B cell (primary cell): ENCODE measurements at regions not wholly inside any gene's neighbourhood (a gene's known extent, or its start where the extent isn't known, plus 50 kb on each side); places are given as distances from the start of the nearest gene placed in this dataset.

Experiments
- ATAC-seq: fragments of 200-7000 bp; cut with Tn5 transposase; one replicate; pipeline ENCODE4 v1.10.0; 2021; ENCODE audit warnings: low read depth, mild to moderate bottlenecking, moderate number of reproducible peaks, moderate library complexity
- CTCF ChIA-PET: fragments of 350-600 bp; sonication (Branson Sonifier 250); formaldehyde crosslinking; loops from one replicate; lab custom pipeline; 2021; ENCODE audit warnings: antibody characterized with exemption, inconsistent platforms; lab: Charles Lee
- POLR2A ChIA-PET: fragments of 350-600 bp; sonication (Branson Sonifier 250); formaldehyde crosslinking; loops from one replicate; lab custom pipeline; 2021; ENCODE audit warnings: antibody characterized with exemption; lab: Charles Lee
- DNase-seq: peaks from one replicate; pipeline ENCODE4 v3.0.0; 2013
- H2AFZ ChIP-seq: 2 replicates; pipeline ENCODE4 v1.6.1; 2012; ENCODE audit warnings: mild to moderate bottlenecking, low read depth, low read length; ENCODE audit not compliant: insufficient read depth, poor library complexity, severe bottlenecking
- H3K27ac ChIP-seq, 2 donors: 1 replicate in 1 of 2; 2 replicates in 1 of 2; pipeline ENCODE4 v1.5.1; 2012 to 2013; ENCODE audit warnings: low read length in 2 of 2, mild to moderate bottlenecking in 2 of 2, moderate library complexity in 1 of 2
- H3K27me3 ChIP-seq, 4 experiments: fragments of 200-600 bp in 1 of 4; sonication (generic) in 1 of 4; replicated peaks in 1 of 4; 1 replicate in 2 of 4; 2 replicates in 2 of 4; pipeline versions ENCODE4 v1.6.1 to v1.7.0; 2013 to 2016; ENCODE audit warnings: low read length in 3 of 4, mild to moderate bottlenecking in 2 of 4, mixed read lengths in 1 of 4, moderate library complexity in 1 of 4; ENCODE audit not compliant: insufficient read depth in 4 of 4, control insufficient read depth in 3 of 4; ENCODE audit errors: control extremely low read depth in 1 of 4
- H3K36me3 ChIP-seq, 2 experiments: replicated peaks in 1 of 2; 1 replicate in 1 of 2; 2 replicates in 1 of 2; pipeline versions ENCODE4 v1.6.1 to v1.7.1; 2013; ENCODE audit warnings: low read length in 1 of 2; ENCODE audit not compliant: insufficient read depth in 2 of 2, control insufficient read depth in 1 of 2; ENCODE audit errors: control extremely low read depth in 1 of 2, extremely low read depth in 1 of 2
- H3K4me1 ChIP-seq, 2 donors: fragments of 200-600 bp in 1 of 2; sonication (generic) in 1 of 2; 1 replicate in 1 of 2; 2 replicates in 1 of 2; pipeline versions ENCODE4 v1.5.1 to v1.6.1; 2013 to 2017; ENCODE audit warnings: low read length in 2 of 2; ENCODE audit not compliant: control insufficient read depth in 2 of 2, insufficient read depth in 2 of 2
- H3K4me2 ChIP-seq: replicated peaks from 2 replicates; pipeline ENCODE3; 2012; ENCODE audit warnings: mild to moderate bottlenecking, low read depth, low read length; ENCODE audit not compliant: poor library complexity, severe bottlenecking
- H3K4me3 ChIP-seq, 5 experiments: fragments of 200-600 bp in 1 of 5; sonication (generic) in 1 of 5; 1 replicate in 3 of 5; 2 replicates in 2 of 5; pipeline versions ENCODE4 v1.5.1 to v1.7.0; 2011 to 2016; ENCODE audit warnings: low read length in 4 of 5, mild to moderate bottlenecking in 4 of 5, low read depth in 2 of 5, control low read depth in 1 of 5, moderate library complexity in 1 of 5; ENCODE audit not compliant: insufficient read depth in 1 of 5; ENCODE audit errors: control extremely low read depth in 1 of 5, extremely low read depth in 1 of 5
- H3K79me2 ChIP-seq: fragments of 200-600 bp; sonication (generic); one replicate; pipeline ENCODE4 v1.6.0; 2016; ENCODE audit warnings: low read length; ENCODE audit not compliant: control insufficient read depth, insufficient read depth
- H3K9ac ChIP-seq: fragments of 200-600 bp; sonication (generic); 2 replicates; pipeline ENCODE4 v1.6.1; 2017; ENCODE audit warnings: mild to moderate bottlenecking, low read length, moderate library complexity
- H3K9me3 ChIP-seq, 3 donors: one replicate each; pipeline versions ENCODE4 v1.6.1 to v1.7.1; 2013; ENCODE audit warnings: low read length in 2 of 3; ENCODE audit not compliant: control insufficient read depth in 2 of 3, insufficient read depth in 1 of 3; ENCODE audit errors: control extremely low read depth in 1 of 3
- H4K20me1 ChIP-seq: 2 replicates; pipeline ENCODE4 v1.6.0; 2012; ENCODE audit warnings: mild to moderate bottlenecking, low read length; ENCODE audit not compliant: insufficient read depth, control insufficient read depth, poor library complexity, severe bottlenecking
- H3K27ac Mint-ChIP-seq: one replicate; pipeline ENCODE4 v1.8.0; 2021; ENCODE audit warnings: mixed read lengths
- H3K27me3 Mint-ChIP-seq: one replicate; pipeline ENCODE4 v1.8.0; 2021; ENCODE audit warnings: mixed read lengths
- H3K4me1 Mint-ChIP-seq: one replicate; pipeline ENCODE4 v1.8.0; 2021; ENCODE audit warnings: mixed read lengths
- H3K4me3 Mint-ChIP-seq: one replicate; pipeline ENCODE4 v1.8.0; 2021; ENCODE audit warnings: mixed read lengths
- H3K9me3 Mint-ChIP-seq: one replicate; pipeline ENCODE4 v1.8.0; 2022; ENCODE audit warnings: mixed read lengths; ENCODE audit not compliant: insufficient read depth
- CTCF ChIP-seq: fragments of 200-600 bp; IDR thresholded peaks from one replicate; pipeline ENCODE4 v1.8.0; 2022; ENCODE audit warnings: antibody characterized with exemption, mild to moderate bottlenecking
- EZH2 ChIP-seq: IDR thresholded peaks from 2 replicates; pipeline ENCODE4 v1.6.1; 2012; ENCODE audit warnings: borderline replicate concordance, low read depth, mild to moderate bottlenecking, moderate library complexity, low read length; ENCODE audit not compliant: insufficient read depth, poor library complexity, severe bottlenecking
- WGBS: methylation state at CpG from one replicate; pipeline ENCODE4 v1.1.5; 2013; ENCODE audit warnings: missing lambda C conversion rate; ENCODE audit not compliant: insufficient coverage; 5-methylcytosine and 5-hydroxymethylcytosine counted together
- intact Hi-C: fragments of 100-400 bp; cut with micrococcal nuclease; formaldehyde crosslinking; loops from one replicate; pipeline ENCODE4 v1.10.0; 2022

- ChIA-PET POLR2A (no interaction called here), CTCF (interaction anchor here (0.6 kb wide), 1 partner anchor 676 kb away, joined by 3 read pairs; no protein-coding TSS in a partner anchor)
- Histone ChIP-seq H3K4me1 (no peaks in the 10 kb centered on the region), H3K36me3 (no peaks in the 10 kb centered on the region), H3K9ac (no peak overlapping the region), H3K4me3 (no peak overlapping the region), H3K27ac (no peak overlapping the region), H3K4me2 (no peak overlapping the region), H2AFZ (no peak overlapping the region), H3K27me3 (no peaks in the 10 kb centered on the region), H4K20me1 (no peaks in the 10 kb centered on the region), H3K9me3 (no peaks in the 10 kb centered on the region), H3K79me2 (no peaks in the 10 kb centered on the region)
- Mint-ChIP-seq H3K9me3 (no peaks in the 10 kb centered on the region), H3K4me1 (no peaks in the 10 kb centered on the region), H3K27me3 (peaks cover 11% of the 10 kb centered on the region), H3K4me3 (no peak overlapping the region), H3K27ac (no peak overlapping the region)
- ATAC-seq (no peak), DNase-seq (no peak)
- intact Hi-C loops: no loop called here
- no CpG with 5 or more reads among the region's 1 CpG for WGBS
- TF ChIP-seq EZH2 (no peak), CTCF (no peak)
These were observed 61.7 kb upstream of the MYL1 start for GRCh38 chr2:210376694-210377093.

GRCh38 chr2:210370562-210370961 is 55.6 kb upstream of the MYL1 start:
- H3K4me3 Mint-ChIP-seq: no peak overlapping the region
- Histone ChIP-seq H3K4me2 (no peak overlapping the region), H3K4me3 (no peak overlapping the region), H3K4me1 (no peaks in the 10 kb centered on the region), H3K9me3 (no peaks in the 10 kb centered on the region), H3K36me3 (no peaks in the 10 kb centered on the region), H3K27me3 (no peaks in the 10 kb centered on the region), H3K27ac (no peak overlapping the region), H3K9ac (no peak overlapping the region), H3K79me2 (no peaks in the 10 kb centered on the region), H2AFZ (no peak overlapping the region), H4K20me1 (no peaks in the 10 kb centered on the region)
- no peaks in the 10 kb centered on the region for H3K27me3 Mint-ChIP-seq
- H3K9me3 Mint-ChIP-seq: no peaks in the 10 kb centered on the region
- intact Hi-C loops: no loop called here
- TF ChIP-seq CTCF: no peak
- TF ChIP-seq EZH2: no peak
- H3K27ac Mint-ChIP-seq: no peak overlapping the region
- no peak for ATAC-seq
- POLR2A ChIA-PET: no interaction called here
- WGBS: 91% methylated on average over 2 of the region's 2 CpGs
- CTCF ChIA-PET: no interaction called here
- H3K4me1 Mint-ChIP-seq: no peaks in the 10 kb centered on the region
- no peak for DNase-seq
